Activated naive CD8-positive, alpha-beta T cell treated with anti-CD3 and anti-CD28 coated beads for 36 hours (primary cell): ENCODE measurements at regions not wholly inside any gene's neighbourhood (a gene's known extent, or its start where the extent isn't known, plus 50 kb on each side); places are given as distances from the start of the nearest gene placed in this dataset.
"Not testable (repeated sequence)": the region's sequence is repeated elsewhere in the genome, so short reads cannot be mapped to it uniquely, and the experiment has no call there.

Source experiments
- DNase-seq: peaks from one replicate; pipeline ENCODE4 v3.0.0; 2021
- H3K27ac Mint-ChIP-seq: one replicate; pipeline ENCODE4 v1.8.0; 2022; ENCODE audit warnings: mild to moderate bottlenecking, moderate library complexity, mixed read lengths
- H3K27me3 Mint-ChIP-seq: one replicate; pipeline ENCODE4 v1.8.0; 2022; ENCODE audit warnings: mild to moderate bottlenecking, mixed read lengths
- H3K36me3 Mint-ChIP-seq: one replicate; pipeline ENCODE4 v1.8.0; 2021; ENCODE audit warnings: mild to moderate bottlenecking, mixed read lengths
- H3K4me1 Mint-ChIP-seq: one replicate; pipeline ENCODE4 v1.8.0; 2021; ENCODE audit warnings: mixed read lengths
- H3K4me3 Mint-ChIP-seq: one replicate; pipeline ENCODE4 v1.8.0; 2022; ENCODE audit warnings: mild to moderate bottlenecking, moderate library complexity, mixed read lengths
- H3K9me3 Mint-ChIP-seq: one replicate; pipeline ENCODE4 v1.8.0; 2022; ENCODE audit warnings: mixed read lengths

- H3K27me3 Mint-ChIP-seq: peaks cover 13% of the 10 kb centered on the region
- H3K27ac Mint-ChIP-seq, H3K4me3 Mint-ChIP-seq: not testable (repeated sequence)
Observed at GRCh38 chr9:2443933-2444332, 177.7 kb upstream of the VLDLR start.

GRCh38 chr9:2448193-2448738 is 173.3 kb upstream of the VLDLR start:
- Mint-ChIP-seq H3K9me3 (no peaks in the 10 kb centered on the region), H3K4me1 (no peaks in the 10 kb centered on the region)

More at GRCh38 chr9:2443933-2444332, 177.7 kb upstream of the VLDLR start:
- not testable (repeated sequence) for DNase-seq, H3K36me3 Mint-ChIP-seq, H3K4me1 Mint-ChIP-seq
- peaks cover 12% of the 10 kb centered on the region for H3K9me3 Mint-ChIP-seq

GRCh38 chr9:2453106-2453505 is 168.5 kb upstream of the VLDLR start:
- H3K36me3 Mint-ChIP-seq: no peaks in the 10 kb centered on the region
- H3K9me3 Mint-ChIP-seq: no peaks in the 10 kb centered on the region
- no peaks in the 10 kb centered on the region for H3K4me1 Mint-ChIP-seq
- H3K4me3 Mint-ChIP-seq: no peak overlapping the region
- DNase-seq: no peak
- H3K27ac Mint-ChIP-seq: no peak overlapping the region
- peaks cover 10% of the 10 kb centered on the region for H3K27me3 Mint-ChIP-seq

More at GRCh38 chr9:2448193-2448738, 173.3 kb upstream of the VLDLR start:
- Mint-ChIP-seq H3K36me3 (no peaks in the 10 kb centered on the region), H3K27me3 (peaks cover 7% of the 10 kb centered on the region), H3K4me3 (no peak overlapping the region), H3K27ac (no peak overlapping the region)
- no peak for DNase-seq

- Mint-ChIP-seq H3K36me3 (no peaks in the 10 kb centered on the region), H3K27ac (no peak overlapping the region), H3K4me3 (no peak overlapping the region), H3K27me3 (peaks cover 10% of the 10 kb centered on the region), H3K4me1 (no peaks in the 10 kb centered on the region), H3K9me3 (no peaks in the 10 kb centered on the region)
- DNase-seq: no peak
Observed at GRCh38 chr9:2453701-2454100, 167.9 kb upstream of the VLDLR start.

- no peaks in the 10 kb centered on the region for H3K4me1 Mint-ChIP-seq
- no peaks in the 10 kb centered on the region for H3K36me3 Mint-ChIP-seq
- no peak for DNase-seq
- H3K27me3 Mint-ChIP-seq: peaks cover 6% of the 10 kb centered on the region
- H3K9me3 Mint-ChIP-seq: peaks cover 2% of the 10 kb centered on the region
- H3K27ac Mint-ChIP-seq: no peak overlapping the region
- no peak overlapping the region for H3K4me3 Mint-ChIP-seq
Observed at GRCh38 chr9:2459756-2460155, 161.8 kb upstream of the VLDLR start.

- Mint-ChIP-seq H3K27me3 (peaks cover 10% of the 10 kb centered on the region), H3K4me1 (peaks cover 2% of the 10 kb centered on the region), H3K4me3 (no peak overlapping the region), H3K36me3 (no peaks in the 10 kb centered on the region), H3K27ac (no peak overlapping the region), H3K9me3 (peaks cover 2% of the 10 kb centered on the region)
- no peak for DNase-seq
Observed at GRCh38 chr9:2461892-2462291, 159.7 kb upstream of the VLDLR start.

- Mint-ChIP-seq H3K4me1 (peaks cover 2% of the 10 kb centered on the region), H3K9me3 (peaks cover 2% of the 10 kb centered on the region), H3K36me3 (no peaks in the 10 kb centered on the region), H3K4me3 (no peak overlapping the region), H3K27ac (no peak overlapping the region), H3K27me3 (peaks cover 22% of the 10 kb centered on the region)
- no peak for DNase-seq
Observed at GRCh38 chr9:2464624-2465023, 157.0 kb upstream of the VLDLR start.

GRCh38 chr9:2465516-2465915 is 156.1 kb upstream of the VLDLR start:
- H3K36me3 Mint-ChIP-seq: no peaks in the 10 kb centered on the region
- peaks cover 2% of the 10 kb centered on the region for H3K4me1 Mint-ChIP-seq
- peaks cover 2% of the 10 kb centered on the region for H3K9me3 Mint-ChIP-seq
- H3K4me3 Mint-ChIP-seq: no peak overlapping the region
- no peak for DNase-seq
- peaks cover 22% of the 10 kb centered on the region for H3K27me3 Mint-ChIP-seq
- no peak overlapping the region for H3K27ac Mint-ChIP-seq

GRCh38 chr9:2465921-2466460 is 155.6 kb upstream of the VLDLR start:
- peak; percentile 1 for DNase-seq

GRCh38 chr9:2466703-2467102 is 154.9 kb upstream of the VLDLR start:
- Mint-ChIP-seq H3K4me1 (peaks cover 2% of the 10 kb centered on the region), H3K27me3 (peaks cover 22% of the 10 kb centered on the region), H3K27ac (no peak overlapping the region), H3K36me3 (no peaks in the 10 kb centered on the region), H3K9me3 (peaks cover 2% of the 10 kb centered on the region), H3K4me3 (no peak overlapping the region)
- no peak for DNase-seq

More at GRCh38 chr9:2465921-2466460, 155.6 kb upstream of the VLDLR start:
- H3K36me3 Mint-ChIP-seq: no peaks in the 10 kb centered on the region
- H3K9me3 Mint-ChIP-seq: peaks cover 2% of the 10 kb centered on the region
- peaks cover 2% of the 10 kb centered on the region for H3K4me1 Mint-ChIP-seq
- no peak overlapping the region for H3K27ac Mint-ChIP-seq
- no peak overlapping the region for H3K4me3 Mint-ChIP-seq
- peaks cover 22% of the 10 kb centered on the region for H3K27me3 Mint-ChIP-seq

GRCh38 chr9:2469681-2470221 is 151.8 kb upstream of the VLDLR start:
- no peak for DNase-seq
- peaks cover 22% of the 10 kb centered on the region for H3K27me3 Mint-ChIP-seq
- no peaks in the 10 kb centered on the region for H3K36me3 Mint-ChIP-seq
- H3K9me3 Mint-ChIP-seq: no peaks in the 10 kb centered on the region
- H3K4me1 Mint-ChIP-seq: peaks cover 2% of the 10 kb centered on the region
- H3K27ac Mint-ChIP-seq: no peak overlapping the region
- no peak overlapping the region for H3K4me3 Mint-ChIP-seq

GRCh38 chr9:2473681-2474080 is 147.9 kb upstream of the VLDLR start:
- H3K27me3 Mint-ChIP-seq: peaks cover 11% of the 10 kb centered on the region
- no peaks in the 10 kb centered on the region for H3K9me3 Mint-ChIP-seq
- no peak for DNase-seq
- no peak overlapping the region for H3K27ac Mint-ChIP-seq
- H3K4me1 Mint-ChIP-seq: no peaks in the 10 kb centered on the region
- no peak overlapping the region for H3K4me3 Mint-ChIP-seq
- no peaks in the 10 kb centered on the region for H3K36me3 Mint-ChIP-seq

- peaks cover 6% of the 10 kb centered on the region for H3K27me3 Mint-ChIP-seq
- DNase-seq: no peak
- no peak overlapping the region for H3K4me3 Mint-ChIP-seq
- no peak overlapping the region for H3K27ac Mint-ChIP-seq
- H3K36me3 Mint-ChIP-seq: no peaks in the 10 kb centered on the region
- H3K9me3 Mint-ChIP-seq: no peaks in the 10 kb centered on the region
- H3K4me1 Mint-ChIP-seq: no peaks in the 10 kb centered on the region
Observed at GRCh38 chr9:2477755-2478154, 143.8 kb upstream of the VLDLR start.

- H3K27me3 Mint-ChIP-seq: peaks cover 13% of the 10 kb centered on the region
- no peak for DNase-seq
Observed at GRCh38 chr9:2478421-2478820, 143.2 kb upstream of the VLDLR start.

GRCh38 chr9:2479056-2479565 is 142.5 kb upstream of the VLDLR start:
- Mint-ChIP-seq H3K4me1 (no peaks in the 10 kb centered on the region), H3K27me3 (peaks cover 14% of the 10 kb centered on the region), H3K27ac (no peak overlapping the region)

More at GRCh38 chr9:2478421-2478820, 143.2 kb upstream of the VLDLR start:
- Mint-ChIP-seq H3K4me3 (no peak overlapping the region), H3K36me3 (no peaks in the 10 kb centered on the region), H3K9me3 (no peaks in the 10 kb centered on the region), H3K4me1 (no peaks in the 10 kb centered on the region), H3K27ac (no peak overlapping the region)

More at GRCh38 chr9:2479056-2479565, 142.5 kb upstream of the VLDLR start:
- H3K4me3 Mint-ChIP-seq: no peak overlapping the region
- no peaks in the 10 kb centered on the region for H3K36me3 Mint-ChIP-seq
- no peaks in the 10 kb centered on the region for H3K9me3 Mint-ChIP-seq
- no peak for DNase-seq
